ENCODE measurements at regions not wholly inside any gene's neighbourhood (a gene's known extent, or its start where the extent isn't known, plus 50 kb on each side); places are given as distances from the start of the nearest gene placed in this dataset.

DNA sequence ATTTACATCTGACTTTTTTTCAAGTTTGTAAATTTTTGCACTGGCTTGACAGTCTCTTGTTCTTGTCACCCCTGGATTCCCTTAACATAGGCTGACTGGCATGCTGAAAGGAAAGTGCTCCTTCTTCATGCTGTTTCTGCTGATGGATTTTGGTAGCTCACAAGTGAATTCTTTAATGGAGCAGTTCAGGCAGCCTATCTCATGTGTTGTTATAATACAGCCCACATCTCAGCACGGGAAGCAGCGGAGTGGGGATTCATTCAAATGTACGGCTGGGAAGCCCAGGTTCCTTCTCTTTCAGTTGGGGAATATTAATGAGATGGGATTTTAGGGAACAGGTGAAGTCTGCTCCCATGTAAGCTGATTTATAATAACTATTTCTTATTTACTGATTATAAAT, 142.8 kb downstream of the CD8B2 start:
- no peak overlapping the region for H3K4me3 ChIP-seq
- intact Hi-C loops (cut with DNase I), result no loop called here
- no peak overlapping the region for H3K27ac ChIP-seq
- H3K36me3 ChIP-seq, result no peaks in the 10 kb centered on the region
- no peaks in the 10 kb centered on the region for H3K4me1 ChIP-seq
- H3K9me3 ChIP-seq, result no peaks in the 10 kb centered on the region
- H3K27me3 ChIP-seq, result no peaks in the 10 kb centered on the region
- no peak for TF ChIP-seq CTCF (IDR thresholded peaks at IDR 0.05)
- no peak for TF ChIP-seq POLR2AphosphoS5 (IDR thresholded peaks at IDR 0.05; ENCODE audit: insufficient read depth in 1 of 2, low read depth in 1 of 2)
- TF ChIP-seq POLR2A (IDR thresholded peaks at IDR 0.05), result no peak
- no peak for DNase-seq (ENCODE audit: extremely low spot score in 2 of 2)

DNA sequence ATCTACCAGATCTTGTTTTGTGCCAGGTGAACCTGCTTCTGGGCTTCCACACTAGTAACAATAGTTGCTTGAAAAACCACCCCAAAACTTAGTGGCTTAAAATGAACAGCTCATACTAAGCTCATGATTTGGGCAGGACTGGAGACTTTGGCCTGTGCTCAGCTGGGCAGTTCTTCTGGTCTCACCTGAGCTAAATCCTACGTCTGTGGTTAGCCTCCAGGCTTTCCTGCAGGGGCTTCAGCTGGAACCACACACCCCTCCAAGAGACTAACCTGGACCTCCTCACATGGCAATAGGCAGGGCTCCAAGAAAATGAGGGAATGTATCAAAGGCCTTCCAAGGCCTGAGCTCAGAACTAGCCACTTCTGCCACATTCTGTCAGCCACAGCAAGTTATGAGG, 144.1 kb downstream of the CD8B2 start:
- Histone ChIP-seq H3K4me1 (no peaks in the 10 kb centered on the region), H3K9me3 (no peaks in the 10 kb centered on the region), H3K27me3 (no peaks in the 10 kb centered on the region), H3K27ac (no peak overlapping the region), H3K4me3 (no peak overlapping the region), H3K36me3 (no peaks in the 10 kb centered on the region)
- no peak for DNase-seq (ENCODE audit: extremely low spot score in 2 of 2)
- intact Hi-C loops (cut with DNase I), result no loop called here
- no peak for TF ChIP-seq POLR2AphosphoS5 (IDR thresholded peaks at IDR 0.05; ENCODE audit: insufficient read depth in 1 of 2, low read depth in 1 of 2)
- no peak for TF ChIP-seq POLR2A (IDR thresholded peaks at IDR 0.05)
- no peak for TF ChIP-seq CTCF (IDR thresholded peaks at IDR 0.05)

DNA sequence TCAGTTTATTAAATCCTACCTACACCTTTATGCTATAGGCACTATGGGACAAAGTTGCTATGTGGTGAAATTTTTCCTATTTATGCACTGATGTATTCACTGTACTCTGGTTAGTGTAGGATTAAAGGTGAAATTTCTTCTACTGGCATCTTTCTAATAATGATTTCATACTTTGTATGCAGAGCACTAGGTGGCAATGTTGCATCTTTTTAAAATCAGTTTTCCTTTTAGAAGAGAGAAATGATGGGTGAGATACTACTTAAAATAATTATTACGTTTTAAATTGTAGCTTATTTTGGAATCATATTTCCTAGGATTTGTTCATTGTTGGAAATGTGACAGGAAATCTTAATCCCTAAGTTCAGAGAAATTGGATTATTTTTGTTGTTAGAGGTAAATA, 150.9 kb downstream of the CD8B2 start:
- Histone ChIP-seq H3K27me3 (no peaks in the 10 kb centered on the region), H3K9me3 (no peaks in the 10 kb centered on the region), H3K27ac (no peak overlapping the region), H3K4me3 (no peak overlapping the region), H3K4me1 (peaks cover 11% of the 10 kb centered on the region), H3K36me3 (no peaks in the 10 kb centered on the region)
- intact Hi-C loops (cut with DNase I), result no loop called here
- DNase-seq (ENCODE audit: extremely low spot score in 2 of 2), result no peak
- TF ChIP-seq CTCF (IDR thresholded peaks at IDR 0.05), result peak in 1 of 3 experiments; percentile 33
- TF ChIP-seq POLR2AphosphoS5 (IDR thresholded peaks at IDR 0.05; ENCODE audit: insufficient read depth in 1 of 2, low read depth in 1 of 2), result no peak

DNA sequence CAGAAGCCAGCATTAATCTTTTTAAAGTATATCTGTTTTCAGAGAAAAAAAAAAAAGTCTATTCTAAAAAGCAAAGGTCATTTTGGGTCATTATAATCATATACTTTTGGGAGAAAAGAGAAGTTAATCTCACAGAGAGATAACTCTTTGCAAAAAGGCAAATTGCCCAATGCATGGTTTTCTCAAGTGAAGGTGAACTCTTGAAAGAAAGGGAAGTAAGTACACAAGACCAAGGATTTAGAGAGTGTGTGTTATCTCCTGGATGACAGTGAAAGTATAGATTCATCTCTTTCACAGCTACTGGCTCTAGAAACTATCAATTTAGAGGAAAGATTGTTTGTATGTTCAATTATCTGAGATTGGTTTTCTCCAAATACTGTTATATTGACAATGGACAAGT, 151.4 kb downstream of the CD8B2 start:
- H3K4me1 ChIP-seq, result peaks cover 11% of the 10 kb centered on the region
- TF ChIP-seq POLR2AphosphoS5 (IDR thresholded peaks at IDR 0.05; ENCODE audit: insufficient read depth in 1 of 2, low read depth in 1 of 2) (no peak), POLR2A (IDR thresholded peaks at IDR 0.05) (no peak), CTCF (IDR thresholded peaks at IDR 0.05) (no peak)
- no peaks in the 10 kb centered on the region for H3K27me3 ChIP-seq
- no peaks in the 10 kb centered on the region for H3K9me3 ChIP-seq
- no peak for DNase-seq (ENCODE audit: extremely low spot score in 2 of 2)
- H3K36me3 ChIP-seq, result no peaks in the 10 kb centered on the region
- H3K27ac ChIP-seq, result no peak overlapping the region
- intact Hi-C loops (cut with DNase I), result no loop called here
- H3K4me3 ChIP-seq, result no peak overlapping the region

DNA sequence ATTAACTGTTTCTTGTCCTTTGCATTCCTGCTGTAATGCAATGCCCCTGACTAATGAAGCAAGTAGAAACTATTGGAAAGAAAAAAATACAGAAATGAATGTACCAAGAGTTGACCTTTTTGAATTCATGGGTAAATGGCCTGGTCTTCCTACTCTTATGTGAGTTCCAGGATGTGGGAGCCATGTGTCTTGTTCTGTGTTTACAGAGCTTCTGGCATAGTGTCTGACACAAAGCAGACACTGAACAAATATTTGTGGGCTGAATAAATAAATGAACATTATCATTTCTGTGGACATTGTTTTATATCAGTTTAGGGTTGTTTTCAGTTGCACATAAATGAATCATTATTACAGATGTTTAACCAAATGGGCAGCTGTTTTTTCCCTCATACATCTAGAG, 155.5 kb downstream of the CD8B2 start:
- H3K27ac ChIP-seq, result no peak overlapping the region

More for the DNA sequence above, 155.5 kb downstream of the CD8B2 start:
- no peak for DNase-seq (ENCODE audit: extremely low spot score in 2 of 2)
- H3K4me3 ChIP-seq, result no peak overlapping the region
- H3K36me3 ChIP-seq, result no peaks in the 10 kb centered on the region
- intact Hi-C loops (cut with DNase I), result no loop called here
- no peak for TF ChIP-seq POLR2A (IDR thresholded peaks at IDR 0.05)
- no peak for TF ChIP-seq CTCF (IDR thresholded peaks at IDR 0.05)
- TF ChIP-seq POLR2AphosphoS5 (IDR thresholded peaks at IDR 0.05; ENCODE audit: insufficient read depth in 1 of 2, low read depth in 1 of 2), result no peak
- no peaks in the 10 kb centered on the region for H3K27me3 ChIP-seq
- peaks cover 11% of the 10 kb centered on the region for H3K4me1 ChIP-seq
- H3K9me3 ChIP-seq, result no peaks in the 10 kb centered on the region
